Brain microvascular endothelial cell (primary cell): ENCODE measurements at regions not wholly inside any gene's neighbourhood (a gene's known extent, or its start where the extent isn't known, plus 50 kb on each side); places are given as distances from the start of the nearest gene placed in this dataset.
A peak's percentile ranks its signal among the peaks of the same experiment; 100 is the strongest.

Experiments used
- DNase-seq: peaks from one replicate; pipeline ENCODE4 v3.0.0-alpha.2; 2020
- H3K27ac ChIP-seq: fragments of 250-450 bp; sonication (Bioruptor Pico); 2 replicates; pipeline ENCODE4 v1.5.1; 2020; ENCODE audit warnings: mild to moderate bottlenecking, moderate library complexity
- H3K27me3 ChIP-seq: fragments of 250-450 bp; sonication (Bioruptor Pico); replicated peaks from 2 replicates; pipeline ENCODE4 v1.5.1; 2020; ENCODE audit warnings: mild to moderate bottlenecking
- H3K36me3 ChIP-seq: fragments of 250-450 bp; sonication (Bioruptor Pico); replicated peaks from 2 replicates; pipeline ENCODE4 v1.5.1; 2020; ENCODE audit warnings: mild to moderate bottlenecking
- H3K4me3 ChIP-seq: 2 replicates; pipeline ENCODE4 v1.5.1; 2011; ENCODE audit warnings: low read depth, mild to moderate bottlenecking, control low read depth, low read length, moderate library complexity
- CTCF ChIP-seq: IDR thresholded peaks from 2 replicates; pipeline ENCODE4 v1.5.1; 2011; ENCODE audit warnings: low read depth, mild to moderate bottlenecking, moderate library complexity, low read length, control low read depth, inconsistent platforms; ENCODE audit errors: missing control alignments
- in situ Hi-C: cut with HindIII; loops from 2 replicates; pipeline ENCODE4 v1.10.0; 2017; ENCODE audit warnings: low sequenced_read_pairs, low pct_ligation_motif_present

DNA sequence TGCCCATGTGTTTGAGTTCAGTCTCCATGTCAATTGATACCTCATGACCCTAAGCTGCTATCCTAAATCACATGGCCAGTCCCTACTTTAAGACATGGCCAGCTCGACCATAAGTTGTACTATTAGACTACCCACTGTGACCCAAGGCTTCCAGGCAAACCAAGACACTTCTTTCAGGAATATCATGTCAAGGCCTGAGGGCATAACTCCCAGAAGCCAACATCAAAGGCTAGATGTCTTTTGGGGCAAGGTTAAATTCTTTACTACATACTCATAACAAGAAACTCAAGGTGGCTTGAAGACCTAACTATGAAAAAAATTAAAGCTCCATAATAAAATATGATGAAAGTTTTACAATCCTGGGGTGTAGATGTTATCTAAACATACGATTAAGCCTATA, 192.9 kb upstream of the PRNP start:
- TF ChIP-seq CTCF = no peak
- DNase-seq = no peak
- Histone ChIP-seq H3K36me3 (no peaks in the 10 kb centered on the region), H3K27me3 (no peaks in the 10 kb centered on the region), H3K27ac (no peak overlapping the region), H3K4me3 (no peak overlapping the region)
- in situ Hi-C loops = no loop called here

GRCh38 chr20:4491643-4492042, 194.6 kb upstream of the PRNP start:
- DNase-seq = no peak
- Histone ChIP-seq H3K27ac (no peak overlapping the region), H3K4me3 (no peak overlapping the region), H3K36me3 (no peaks in the 10 kb centered on the region), H3K27me3 (no peaks in the 10 kb centered on the region)
- TF ChIP-seq CTCF = no peak
- in situ Hi-C loops = no loop called here

- no peak for DNase-seq
- Histone ChIP-seq H3K36me3 (no peaks in the 10 kb centered on the region), H3K27me3 (no peaks in the 10 kb centered on the region), H3K4me3 (no peak overlapping the region), H3K27ac (no peak overlapping the region)
- in situ Hi-C loops = no loop called here
- no peak for TF ChIP-seq CTCF
These were observed 195.5 kb upstream of the PRNP start for GRCh38 chr20:4490606-4491280.

- no peak overlapping the region for H3K27ac ChIP-seq
- TF ChIP-seq CTCF = no peak
- no peak for DNase-seq
- H3K4me3 ChIP-seq = no peak overlapping the region
- in situ Hi-C loops = no loop called here
- H3K36me3 ChIP-seq = no peaks in the 10 kb centered on the region
- no peaks in the 10 kb centered on the region for H3K27me3 ChIP-seq
These were observed 196.2 kb upstream of the PRNP start for GRCh38 chr20:4490045-4490444.

DNA sequence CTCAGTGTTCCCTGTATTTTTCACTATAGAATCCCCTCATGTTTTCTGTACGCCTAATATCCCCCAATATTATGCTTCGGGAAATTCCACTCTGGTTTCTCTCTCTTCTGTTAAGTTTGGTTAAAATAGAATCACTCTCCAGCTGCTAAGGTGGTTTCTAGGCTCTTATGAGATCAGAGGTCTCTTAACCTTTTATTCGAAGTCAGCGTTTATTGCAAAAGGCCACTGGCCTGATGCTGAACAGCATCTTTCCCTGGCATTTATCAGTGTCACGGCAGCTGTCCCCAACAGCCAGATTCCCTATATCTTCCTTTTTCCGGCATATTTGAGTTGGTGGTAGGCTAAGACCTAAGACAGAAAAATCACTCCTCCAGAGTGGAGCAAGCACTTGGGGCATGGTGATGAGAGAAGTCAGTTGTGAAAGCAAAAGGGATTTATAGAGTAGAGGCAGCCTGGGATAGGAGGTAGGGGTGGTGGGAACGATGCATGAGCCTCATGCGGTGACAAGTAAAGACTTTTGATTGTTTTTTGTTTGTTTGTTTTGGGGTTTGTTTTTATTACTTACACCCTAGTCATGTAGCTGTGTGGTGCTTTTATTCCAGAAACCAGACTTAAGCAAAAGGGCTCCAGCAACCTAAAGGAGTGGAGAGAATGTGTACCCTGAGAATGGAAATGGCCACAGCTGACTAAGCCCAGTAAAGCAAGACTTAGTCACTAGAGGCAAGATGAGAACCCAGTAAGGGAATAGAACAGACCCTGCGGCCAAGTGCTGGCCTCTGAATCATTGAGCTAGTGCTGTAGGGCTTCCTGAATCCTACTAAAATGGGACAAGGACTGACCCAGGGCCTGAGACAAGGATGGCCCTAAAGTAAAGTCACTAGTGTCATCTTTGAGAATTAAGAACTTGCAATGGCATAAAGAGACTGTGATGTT, 197.6 kb upstream of the PRNP start:
- TF ChIP-seq CTCF = no peak
- H3K27ac ChIP-seq = no peak overlapping the region
- H3K4me3 ChIP-seq = no peak overlapping the region
- no peaks in the 10 kb centered on the region for H3K36me3 ChIP-seq
- in situ Hi-C loops = no loop called here
- DNase-seq = peak; percentile 75
- H3K27me3 ChIP-seq = no peaks in the 10 kb centered on the region
